Activated CD4-positive, alpha-beta T cell treated with anti-CD3 and anti-CD28 coated beads, Interleukin-2, amount 10 ng/mL, durations not matched to agents 24 days and 14 days (primary cell): ENCODE measurements at regions not wholly inside any gene's neighbourhood (a gene's known extent, or its start where the extent isn't known, plus 50 kb on each side); places are given as distances from the start of the nearest gene placed in this dataset.
"Not testable (repeated sequence)": the region's sequence is repeated elsewhere in the genome, so short reads cannot be mapped to it uniquely, and the experiment has no call there.

Source experiments
- DNase-seq: peaks from one replicate; pipeline ENCODE4 v3.0.0; 2022
- H3K27ac Mint-ChIP-seq: one replicate; pipeline ENCODE4 v1.8.0; 2022; ENCODE audit warnings: mild to moderate bottlenecking, mixed read lengths
- H3K27me3 Mint-ChIP-seq: one replicate; pipeline ENCODE4 v1.8.0; 2022; ENCODE audit warnings: mixed read lengths
- H3K36me3 Mint-ChIP-seq: one replicate; pipeline ENCODE4 v1.8.0; 2022; ENCODE audit warnings: low read depth, mild to moderate bottlenecking, mixed read lengths
- H3K4me1 Mint-ChIP-seq: one replicate; pipeline ENCODE4 v1.8.0; 2021; ENCODE audit warnings: mixed read lengths
- H3K4me3 Mint-ChIP-seq: one replicate; pipeline ENCODE4 v1.8.0; 2022; ENCODE audit warnings: mild to moderate bottlenecking, moderate library complexity, mixed read lengths
- H3K9me3 Mint-ChIP-seq: one replicate; pipeline ENCODE4 v1.8.0; 2021; ENCODE audit warnings: mixed read lengths
- intact Hi-C: fragments of 100-400 bp; cut with micrococcal nuclease; formaldehyde crosslinking; loops from one replicate; pipeline ENCODE4 v1.15.1; 2023

DNA sequence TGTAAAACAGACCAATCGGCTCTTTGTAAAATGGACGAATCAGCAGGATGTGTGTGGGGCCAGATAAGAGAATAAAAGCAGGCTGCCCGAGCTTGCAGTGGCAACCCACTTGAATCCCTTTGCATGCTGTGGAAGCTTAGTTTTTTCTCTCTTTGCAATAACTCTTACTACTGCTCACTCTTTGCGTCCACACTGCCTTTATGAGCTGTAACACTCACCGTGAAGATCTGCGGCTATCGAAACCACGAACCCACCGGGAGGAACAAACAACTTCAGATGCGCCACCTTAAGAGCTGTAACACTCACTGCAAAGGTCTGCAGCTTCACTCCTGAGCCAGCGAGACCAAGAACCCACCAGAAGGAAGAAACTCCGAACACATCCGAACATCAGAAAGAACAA is 722.7 kb downstream of the DIAPH3 start:
- H3K4me1 Mint-ChIP-seq, H3K27me3 Mint-ChIP-seq, H3K9me3 Mint-ChIP-seq, intact Hi-C loops, H3K27ac Mint-ChIP-seq, H3K36me3 Mint-ChIP-seq: not testable (repeated sequence)
- H3K4me3 Mint-ChIP-seq, result peak overlapping the region; percentile 56
- peak; percentile 60 for DNase-seq

DNA sequence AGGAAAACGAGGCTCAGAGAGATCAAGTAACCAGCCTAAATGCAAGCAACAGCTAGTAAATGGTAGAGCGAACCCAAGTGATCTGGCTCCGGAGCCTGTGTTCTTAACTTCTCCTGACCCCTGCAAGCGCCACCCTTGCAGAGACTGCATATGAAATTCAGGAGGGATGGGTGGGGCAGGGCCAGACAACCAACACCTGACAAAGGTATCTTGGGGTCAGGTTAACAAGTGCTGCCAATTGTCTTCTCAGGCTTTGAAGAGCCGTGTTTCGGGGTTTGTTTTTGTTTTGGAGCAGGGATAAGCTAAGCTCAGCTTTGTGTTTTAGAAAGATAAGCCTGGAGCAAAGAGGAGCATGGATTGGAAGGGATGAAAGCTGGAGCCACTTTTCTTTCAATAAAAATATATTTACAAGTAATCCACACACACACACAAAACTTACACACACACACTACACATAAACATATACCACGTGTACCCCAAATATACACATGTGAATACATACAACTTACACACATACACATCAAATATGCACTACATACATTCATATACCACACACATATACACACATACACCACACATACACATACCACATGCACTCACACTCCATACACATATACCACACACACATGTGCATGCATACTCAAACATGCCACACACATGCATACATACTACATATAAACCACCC is 722.0 kb downstream of the DIAPH3 start:
- Mint-ChIP-seq H3K4me3 (peak overlapping the region; percentile 56), H3K27me3 (peaks cover 7% of the 10 kb centered on the region), H3K36me3 (no peaks in the 10 kb centered on the region), H3K27ac (no peak overlapping the region), H3K4me1 (peaks cover 5% of the 10 kb centered on the region), H3K9me3 (no peaks in the 10 kb centered on the region)
- intact Hi-C loops, result no loop called here
- no peak for DNase-seq

DNA sequence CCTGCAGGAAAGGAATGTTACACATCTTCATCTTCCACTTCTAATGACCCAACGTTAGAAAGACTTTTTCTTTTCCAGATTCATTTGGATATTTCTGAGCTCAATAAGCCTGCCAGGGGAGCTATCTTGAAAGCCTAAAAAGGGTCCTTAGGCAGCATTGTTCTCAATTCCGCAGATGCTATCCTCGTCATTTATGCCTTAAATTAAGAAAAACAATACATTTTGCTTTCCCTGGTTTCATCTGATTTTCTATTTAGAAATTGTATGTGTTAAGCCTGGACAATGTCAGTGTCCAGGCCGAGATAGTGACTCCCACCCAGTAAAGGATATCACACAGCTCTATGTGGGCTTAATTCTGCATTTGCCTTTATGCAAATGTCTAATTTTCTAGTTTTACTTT is 721.3 kb downstream of the DIAPH3 start:
- Mint-ChIP-seq H3K4me1 (peaks cover 5% of the 10 kb centered on the region), H3K9me3 (no peaks in the 10 kb centered on the region), H3K4me3 (no peak overlapping the region), H3K36me3 (no peaks in the 10 kb centered on the region), H3K27me3 (peaks cover 7% of the 10 kb centered on the region), H3K27ac (no peak overlapping the region)
- intact Hi-C loops, result no loop called here
- DNase-seq, result no peak

DNA sequence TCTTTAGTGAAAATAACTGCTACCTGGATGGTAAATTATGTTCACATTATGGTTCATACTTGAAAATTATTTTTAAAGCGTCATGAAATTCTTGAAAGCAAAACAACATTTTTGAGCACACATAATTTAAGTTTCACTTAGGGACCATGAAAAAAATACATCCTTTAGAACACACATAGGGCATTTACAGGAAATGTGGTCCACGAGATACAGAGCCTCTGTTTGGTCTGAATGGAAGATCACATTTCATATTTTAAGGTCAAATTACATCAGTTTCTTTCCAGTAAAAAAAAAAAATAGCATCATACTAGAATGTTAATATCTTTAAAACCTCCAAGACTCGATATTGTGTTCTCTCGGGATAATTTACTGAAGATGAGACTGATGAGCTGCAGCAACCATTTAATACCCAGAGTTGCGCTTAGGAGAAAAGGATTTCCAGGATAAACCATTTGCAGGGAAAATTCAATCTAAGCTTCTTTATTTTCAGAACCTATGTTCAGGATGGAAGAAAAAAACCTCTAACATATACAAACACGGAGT is 720.7 kb downstream of the DIAPH3 start:
- peaks cover 5% of the 10 kb centered on the region for H3K4me1 Mint-ChIP-seq
- no peaks in the 10 kb centered on the region for H3K36me3 Mint-ChIP-seq
- intact Hi-C loops, result no loop called here
- H3K27ac Mint-ChIP-seq, result no peak overlapping the region
- no peak for DNase-seq
- H3K27me3 Mint-ChIP-seq, result peaks cover 7% of the 10 kb centered on the region
- no peaks in the 10 kb centered on the region for H3K9me3 Mint-ChIP-seq
- H3K4me3 Mint-ChIP-seq, result no peak overlapping the region

DNA sequence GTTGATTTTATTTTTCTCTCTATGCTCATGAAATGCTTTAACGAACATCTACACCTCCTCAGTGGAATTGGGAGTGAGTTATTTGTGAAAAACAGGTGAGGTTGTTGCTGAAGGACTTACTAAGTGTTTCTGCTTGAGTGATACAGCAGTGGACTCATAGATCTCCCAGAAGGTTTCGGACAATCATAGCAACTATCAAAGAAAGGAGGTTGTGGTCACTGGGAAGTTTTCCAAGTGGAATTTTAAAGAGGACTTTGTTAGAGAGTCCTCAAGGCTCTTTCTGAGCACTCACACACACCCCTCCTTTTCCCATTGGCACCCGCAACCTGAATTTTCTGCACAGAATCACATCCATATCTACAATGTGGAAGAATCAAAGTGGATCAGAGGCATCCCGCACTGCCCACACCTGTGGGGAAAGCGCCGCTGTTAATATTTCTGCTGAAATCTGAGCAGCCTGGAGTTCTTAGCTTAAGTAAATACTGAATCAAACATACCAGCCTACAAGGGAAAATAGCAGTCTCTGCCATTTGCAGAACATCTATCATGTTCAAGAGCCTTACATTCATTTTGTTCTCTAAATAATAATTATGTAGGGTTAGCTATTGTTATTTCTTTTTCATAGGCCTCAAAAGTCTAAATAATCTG is 719.4 kb downstream of the DIAPH3 start:
- Mint-ChIP-seq H3K27me3 (peaks cover 7% of the 10 kb centered on the region), H3K27ac (no peak overlapping the region), H3K4me1 (peaks cover 5% of the 10 kb centered on the region), H3K9me3 (no peaks in the 10 kb centered on the region), H3K4me3 (no peak overlapping the region), H3K36me3 (no peaks in the 10 kb centered on the region)
- DNase-seq, result no peak
- intact Hi-C loops, result no loop called here

DNA sequence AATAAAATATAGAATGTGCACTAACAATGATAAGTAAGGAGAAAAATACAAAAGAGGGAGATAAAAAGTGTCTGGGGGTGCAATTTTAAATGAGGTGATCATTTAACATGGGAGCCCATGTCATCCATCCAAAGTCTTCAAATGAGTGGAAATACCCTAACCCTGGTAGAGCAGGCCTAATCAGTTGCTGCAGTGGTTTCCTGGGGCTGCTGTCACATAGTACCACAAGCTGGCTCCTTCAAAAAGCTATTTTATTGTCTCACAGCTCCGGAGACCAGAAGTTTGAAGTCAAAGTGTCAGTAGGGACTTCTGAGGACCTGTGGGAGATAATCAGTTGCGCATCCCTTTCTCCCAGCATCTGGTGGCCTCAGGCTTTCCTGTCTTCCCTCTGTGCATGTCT is 717.9 kb downstream of the DIAPH3 start:
- Mint-ChIP-seq H3K9me3 (no peaks in the 10 kb centered on the region), H3K4me3 (no peak overlapping the region), H3K27ac (no peak overlapping the region), H3K36me3 (no peaks in the 10 kb centered on the region), H3K27me3 (peaks cover 9% of the 10 kb centered on the region), H3K4me1 (peaks cover 5% of the 10 kb centered on the region)
- no peak for DNase-seq
- intact Hi-C loops, result no loop called here

DNA sequence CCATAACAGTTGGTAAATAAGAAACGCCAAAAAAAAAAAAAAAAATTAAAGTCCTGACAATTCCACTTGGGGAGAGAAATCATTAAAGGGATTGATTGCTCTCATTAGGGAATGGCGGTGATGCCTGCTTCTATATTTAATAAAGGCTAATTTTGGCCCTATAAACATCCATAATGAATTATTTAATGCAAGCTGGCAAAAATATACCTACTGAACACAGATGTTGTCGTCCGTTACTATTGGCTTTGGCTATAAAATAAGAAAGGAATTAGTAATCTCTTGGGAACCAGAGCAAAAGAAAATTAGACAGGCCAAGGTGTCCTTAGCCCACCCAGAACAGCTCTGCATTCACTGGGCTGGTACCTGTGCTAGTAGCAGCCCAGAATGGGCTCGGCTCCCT is 717.3 kb downstream of the DIAPH3 start:
- intact Hi-C loops, result no loop called here
- Mint-ChIP-seq H3K27ac (no peak overlapping the region), H3K4me3 (no peak overlapping the region), H3K27me3 (peaks cover 6% of the 10 kb centered on the region), H3K36me3 (no peaks in the 10 kb centered on the region), H3K4me1 (peaks cover under 1% of the 10 kb centered on the region), H3K9me3 (no peaks in the 10 kb centered on the region)
- no peak for DNase-seq

DNA sequence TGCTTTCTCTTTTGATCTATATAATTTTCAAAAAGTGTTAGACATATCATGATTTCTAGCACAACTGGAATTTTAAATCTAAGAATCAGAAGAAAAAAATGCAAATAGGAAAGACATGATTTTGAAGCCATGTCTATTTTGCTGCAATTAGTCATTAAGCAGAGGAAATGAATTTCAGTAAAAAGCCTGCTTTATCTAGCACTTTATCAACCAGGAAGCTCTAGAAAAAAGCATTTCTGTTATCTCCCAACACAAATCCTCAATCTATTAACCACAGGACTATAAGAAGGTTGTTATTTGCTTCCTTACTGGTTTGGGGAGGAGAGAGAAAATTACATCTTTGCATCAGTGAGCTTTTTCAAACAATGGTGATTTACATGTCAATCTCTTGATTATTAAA is 716.7 kb downstream of the DIAPH3 start:
- intact Hi-C loops, result no loop called here
- H3K4me1 Mint-ChIP-seq, result no peaks in the 10 kb centered on the region
- H3K36me3 Mint-ChIP-seq, result no peaks in the 10 kb centered on the region
- DNase-seq, result no peak
- peaks cover 7% of the 10 kb centered on the region for H3K27me3 Mint-ChIP-seq
- no peaks in the 10 kb centered on the region for H3K9me3 Mint-ChIP-seq
- H3K4me3 Mint-ChIP-seq, result no peak overlapping the region
- H3K27ac Mint-ChIP-seq, result no peak overlapping the region

DNA sequence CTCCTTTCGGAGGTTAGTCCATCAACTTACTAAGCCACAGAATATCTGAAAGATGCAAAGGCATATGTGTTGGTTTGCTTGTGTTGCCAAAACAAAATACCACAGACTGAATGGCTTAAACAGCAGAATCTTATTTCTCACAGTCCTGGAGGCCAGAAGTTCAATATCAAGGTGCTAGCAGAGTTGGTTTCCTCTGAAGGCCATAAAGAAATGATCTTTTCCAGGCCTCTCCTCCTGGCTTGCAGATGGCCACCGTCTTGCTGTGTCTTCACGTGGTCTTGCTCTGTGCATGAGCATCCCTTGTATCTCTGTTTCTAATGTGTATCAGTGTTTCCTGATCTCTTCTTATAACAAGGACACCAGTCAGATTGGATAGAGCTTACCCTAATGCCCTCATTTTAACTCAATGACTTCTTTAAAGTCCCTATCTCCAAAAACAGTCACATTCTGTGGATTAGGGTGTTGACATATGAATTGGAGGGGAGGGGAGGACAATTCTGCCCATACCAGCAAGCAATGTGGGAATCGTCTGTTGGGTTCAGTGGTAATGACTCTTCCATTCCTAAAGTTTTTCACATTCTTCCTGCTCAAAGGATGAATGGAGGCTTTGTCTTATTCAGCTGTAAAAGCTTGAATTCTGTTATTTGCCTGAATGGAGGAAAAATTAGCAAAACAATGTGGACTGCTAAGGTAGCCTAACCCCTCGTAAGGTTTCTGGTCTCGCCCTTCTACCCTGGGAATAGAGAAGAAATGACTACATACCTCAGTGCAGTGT is 715.7 kb downstream of the DIAPH3 start:
- no peak for DNase-seq
- Mint-ChIP-seq H3K27me3 (peaks cover 6% of the 10 kb centered on the region), H3K9me3 (no peaks in the 10 kb centered on the region), H3K36me3 (no peaks in the 10 kb centered on the region), H3K4me1 (no peaks in the 10 kb centered on the region), H3K27ac (no peak overlapping the region), H3K4me3 (no peak overlapping the region)
- intact Hi-C loops, result no loop called here

DNA sequence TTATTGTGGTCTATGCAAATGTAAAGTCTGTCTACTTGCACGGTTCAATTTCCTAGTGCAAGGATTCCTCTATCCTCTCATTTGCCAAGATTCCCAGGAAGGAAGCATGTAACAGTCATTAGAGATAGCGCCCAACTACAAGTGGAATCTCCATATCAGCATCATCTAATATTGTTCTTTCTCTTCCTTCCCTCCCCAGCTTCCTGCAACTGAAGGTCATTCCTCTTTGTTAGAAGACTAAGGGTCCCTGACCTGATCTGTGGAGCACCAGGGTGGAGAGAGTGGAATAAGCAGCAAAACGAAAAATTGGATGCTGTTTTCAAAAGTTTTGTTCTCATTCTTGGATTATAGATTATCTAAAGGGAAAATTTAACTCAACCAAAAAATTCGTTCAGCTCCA is 714.0 kb downstream of the DIAPH3 start:
- DNase-seq, result no peak
- no peaks in the 10 kb centered on the region for H3K9me3 Mint-ChIP-seq
- intact Hi-C loops, result no loop called here
- no peak overlapping the region for H3K27ac Mint-ChIP-seq
- H3K27me3 Mint-ChIP-seq, result peaks cover 6% of the 10 kb centered on the region
- no peaks in the 10 kb centered on the region for H3K36me3 Mint-ChIP-seq
- no peak overlapping the region for H3K4me3 Mint-ChIP-seq
- no peaks in the 10 kb centered on the region for H3K4me1 Mint-ChIP-seq

DNA sequence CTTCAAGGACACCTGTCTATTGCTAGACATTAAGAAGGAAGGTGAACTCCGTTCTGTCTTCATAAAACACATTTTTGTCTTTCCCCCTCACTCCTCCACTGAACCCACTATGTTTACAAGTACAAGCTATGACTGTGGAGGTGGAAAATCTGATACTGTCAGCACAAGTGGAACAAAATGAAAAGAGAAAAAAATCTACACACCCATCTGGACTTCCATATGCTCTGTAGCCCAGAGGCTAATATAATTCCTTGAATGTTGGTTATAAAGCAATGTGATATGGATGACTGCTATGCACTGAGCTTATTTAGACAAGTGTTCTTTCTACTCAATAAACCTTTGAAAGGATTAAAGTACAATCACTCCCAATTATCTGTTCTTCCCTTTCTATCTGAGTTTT is 713.5 kb downstream of the DIAPH3 start:
- intact Hi-C loops, result no loop called here
- no peaks in the 10 kb centered on the region for H3K9me3 Mint-ChIP-seq
- no peaks in the 10 kb centered on the region for H3K36me3 Mint-ChIP-seq
- no peaks in the 10 kb centered on the region for H3K4me1 Mint-ChIP-seq
- peaks cover 6% of the 10 kb centered on the region for H3K27me3 Mint-ChIP-seq
- no peak overlapping the region for H3K27ac Mint-ChIP-seq
- H3K4me3 Mint-ChIP-seq, result no peak overlapping the region
- DNase-seq, result no peak

DNA sequence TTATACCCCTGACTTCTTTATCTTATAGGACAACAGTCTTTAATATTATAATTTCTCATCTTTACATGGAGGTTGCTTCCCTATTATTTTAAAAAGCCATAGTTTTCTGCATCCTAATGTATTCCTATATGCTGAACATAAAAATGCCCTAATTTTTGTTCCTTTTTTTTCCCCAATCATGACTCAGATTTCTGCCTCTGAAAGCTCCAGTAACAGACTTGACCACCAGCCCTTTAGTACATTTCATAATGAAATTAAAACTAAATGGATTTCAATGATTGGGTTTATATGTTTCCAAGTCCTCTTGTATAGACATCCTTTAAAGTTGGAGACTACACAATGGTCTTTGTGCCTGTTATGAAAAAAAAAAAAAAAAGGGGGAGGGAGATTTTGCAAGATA is 712.5 kb downstream of the DIAPH3 start:
- no peak for DNase-seq
- H3K4me3 Mint-ChIP-seq, result no peak overlapping the region
- no peaks in the 10 kb centered on the region for H3K4me1 Mint-ChIP-seq
- no peaks in the 10 kb centered on the region for H3K36me3 Mint-ChIP-seq
- H3K27me3 Mint-ChIP-seq, result peaks cover 6% of the 10 kb centered on the region
- intact Hi-C loops, result no loop called here
- no peaks in the 10 kb centered on the region for H3K9me3 Mint-ChIP-seq
- H3K27ac Mint-ChIP-seq, result no peak overlapping the region

DNA sequence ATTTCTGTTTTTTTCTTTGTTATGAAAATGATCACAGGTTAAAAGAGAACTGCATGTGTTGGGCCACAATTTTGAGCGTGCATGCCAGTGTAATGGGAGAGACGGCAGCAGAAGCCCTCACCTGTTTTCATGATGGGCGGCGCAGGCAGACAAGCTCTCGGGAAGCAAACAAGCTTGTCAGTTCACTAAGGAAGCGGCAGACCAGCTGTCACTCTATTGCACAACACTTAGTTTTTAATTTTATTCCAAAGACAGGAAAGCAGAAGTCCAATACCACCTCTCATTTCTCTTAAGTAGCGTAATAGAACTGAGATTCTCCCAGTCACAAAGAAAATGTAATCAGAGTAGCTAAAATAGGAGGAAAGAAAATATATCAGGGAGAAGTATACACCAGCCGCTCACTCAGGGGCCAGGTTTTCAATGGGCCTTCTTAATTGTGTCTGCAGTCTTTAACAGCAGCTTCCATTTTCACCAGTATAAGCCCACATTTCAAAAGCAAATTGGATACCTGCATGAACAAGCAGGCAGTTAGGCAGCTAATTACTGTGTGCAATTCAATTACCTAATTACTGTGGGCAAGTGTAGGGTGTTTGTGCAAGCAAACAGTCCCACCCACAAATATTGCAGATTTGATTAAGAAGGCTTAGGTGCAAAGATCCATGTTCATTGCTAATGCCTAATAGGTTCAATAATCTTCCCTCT is 711.4 kb downstream of the DIAPH3 start:
- Mint-ChIP-seq H3K27me3 (peaks cover 6% of the 10 kb centered on the region), H3K36me3 (no peaks in the 10 kb centered on the region), H3K9me3 (no peaks in the 10 kb centered on the region)

More for the DNA sequence above, 711.4 kb downstream of the DIAPH3 start:
- Mint-ChIP-seq H3K27ac (no peak overlapping the region), H3K4me1 (no peaks in the 10 kb centered on the region), H3K4me3 (no peak overlapping the region)
- intact Hi-C loops, result no loop called here
- DNase-seq, result no peak
